SH-SY5Y (cell line): ENCODE measurements at regions not wholly inside any gene's neighbourhood (a gene's known extent, or its start where the extent isn't known, plus 50 kb on each side); places are given as distances from the start of the nearest gene placed in this dataset.

Source experiments
- GATA2 ChIP-seq: IDR thresholded peaks from 2 replicates; pipeline ENCODE4 v1.6.1; 2011; ENCODE audit warnings: mild to moderate bottlenecking, low read depth, low read length
- GATA3 ChIP-seq: IDR thresholded peaks from 2 replicates; pipeline ENCODE4 v1.6.1; 2011; ENCODE audit warnings: low read depth, mild to moderate bottlenecking, low read length, moderate library complexity

GRCh38 chr11:92738276-92738675 is 231.2 kb upstream of the MTNR1B start:
- TF ChIP-seq GATA2 (no peak), GATA3 (no peak)
